Thoracic aorta (tissue), 2 donors: ENCODE measurements at regions not wholly inside any gene's neighbourhood (a gene's known extent, or its start where the extent isn't known, plus 50 kb on each side); places are given as distances from the start of the nearest gene placed in this dataset.
A peak's percentile ranks its signal among the peaks of the same experiment; 100 is the strongest.

Experiments
- ATAC-seq: fragments of 150-250 bp; one replicate; pipeline ENCODE4 v1.8.0; 2017; ENCODE audit warnings: low read depth; ENCODE audit not compliant: insufficient number of reproducible peaks, low FRiP score
- DNase-seq: peaks from one replicate; pipeline ENCODE4 v3.0.0-alpha.2; 2020; ENCODE audit warnings: low spot score
- H3K27ac ChIP-seq, 2 donors: fragments of 200-600 bp; sonication (generic); 1 replicate in 1 of 2; 2 replicates in 1 of 2; pipeline ENCODE4 v1.5.1; 2016; ENCODE audit warnings: mild to moderate bottlenecking in 2 of 2, moderate library complexity in 2 of 2
- H3K27me3 ChIP-seq: fragments of 200-600 bp; sonication (generic); replicated peaks from 2 replicates; pipeline ENCODE4 v1.6.0; 2016; ENCODE audit warnings: mild to moderate bottlenecking; ENCODE audit not compliant: insufficient read depth
- H3K36me3 ChIP-seq: fragments of 200-600 bp; sonication (generic); one replicate; pipeline ENCODE4 v1.5.1; 2016
- H3K4me1 ChIP-seq, 2 donors: fragments of 200-600 bp; sonication (generic); 1 replicate in 1 of 2; 2 replicates in 1 of 2; pipeline versions ENCODE4 v1.5.1 to v1.6.0; 2016; ENCODE audit warnings: low read depth in 2 of 2, mild to moderate bottlenecking in 1 of 2; ENCODE audit not compliant: control insufficient read depth in 1 of 2
- H3K4me3 ChIP-seq: fragments of 200-600 bp; sonication (generic); 2 replicates; pipeline ENCODE4 v1.5.1; 2016; ENCODE audit warnings: mild to moderate bottlenecking
- H3K9me3 ChIP-seq: fragments of 200-600 bp; sonication (generic); 2 replicates; pipeline ENCODE4 v1.5.1; 2016
- TF ChIP-seq, protein P1 (sequence below): fragments of 200-600 bp; sonication (generic); IDR thresholded peaks from one replicate; pipeline ENCODE4 v1.5.1; 2019; ENCODE audit warnings: antibody characterized with exemption

GRCh38 chr3:177618873-177619733 lies 421.8 kb upstream of the TBL1XR1 start:
- Histone ChIP-seq H3K36me3 (no peaks in the 10 kb centered on the region), H3K4me3 (no peak overlapping the region), H3K4me1 (peaks cover 10 to 26% of the 10 kb centered on the region in 2 donors), H3K27me3 (no peaks in the 10 kb centered on the region), H3K27ac (peak overlapping the region; percentile 45 to 70), H3K9me3 (no peaks in the 10 kb centered on the region)
- TF ChIP-seq, protein P1, sequence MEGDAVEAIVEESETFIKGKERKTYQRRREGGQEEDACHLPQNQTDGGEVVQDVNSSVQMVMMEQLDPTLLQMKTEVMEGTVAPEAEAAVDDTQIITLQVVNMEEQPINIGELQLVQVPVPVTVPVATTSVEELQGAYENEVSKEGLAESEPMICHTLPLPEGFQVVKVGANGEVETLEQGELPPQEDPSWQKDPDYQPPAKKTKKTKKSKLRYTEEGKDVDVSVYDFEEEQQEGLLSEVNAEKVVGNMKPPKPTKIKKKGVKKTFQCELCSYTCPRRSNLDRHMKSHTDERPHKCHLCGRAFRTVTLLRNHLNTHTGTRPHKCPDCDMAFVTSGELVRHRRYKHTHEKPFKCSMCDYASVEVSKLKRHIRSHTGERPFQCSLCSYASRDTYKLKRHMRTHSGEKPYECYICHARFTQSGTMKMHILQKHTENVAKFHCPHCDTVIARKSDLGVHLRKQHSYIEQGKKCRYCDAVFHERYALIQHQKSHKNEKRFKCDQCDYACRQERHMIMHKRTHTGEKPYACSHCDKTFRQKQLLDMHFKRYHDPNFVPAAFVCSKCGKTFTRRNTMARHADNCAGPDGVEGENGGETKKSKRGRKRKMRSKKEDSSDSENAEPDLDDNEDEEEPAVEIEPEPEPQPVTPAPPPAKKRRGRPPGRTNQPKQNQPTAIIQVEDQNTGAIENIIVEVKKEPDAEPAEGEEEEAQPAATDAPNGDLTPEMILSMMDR = no peak
- ATAC-seq (no peak), DNase-seq (no peak)

DNA sequence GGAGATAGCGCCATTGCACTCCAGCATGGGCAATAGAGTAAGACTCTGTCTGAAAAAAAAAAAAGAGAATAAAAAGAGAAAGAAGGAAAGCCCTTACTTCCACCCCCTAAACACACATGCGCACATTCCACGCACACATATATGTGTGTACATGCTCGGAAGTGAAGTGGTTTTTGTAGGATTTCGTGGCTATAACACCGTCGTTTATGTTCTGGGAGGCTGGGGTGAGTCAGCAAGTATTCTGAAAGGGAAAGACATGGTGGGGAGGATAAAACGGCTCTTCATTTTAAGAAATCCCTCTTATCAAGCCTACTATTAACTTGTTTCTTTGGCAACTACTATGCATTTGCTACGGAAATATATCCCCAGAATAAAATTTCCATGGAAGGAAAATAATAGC lies 422.8 kb upstream of the TBL1XR1 start:
- DNase-seq = no peak
- Histone ChIP-seq H3K36me3 (no peaks in the 10 kb centered on the region), H3K9me3 (no peaks in the 10 kb centered on the region), H3K27ac (peak overlapping the region; percentile 45 to 70), H3K4me1 (peaks cover 10 to 26% of the 10 kb centered on the region in 2 donors), H3K4me3 (no peak overlapping the region), H3K27me3 (no peaks in the 10 kb centered on the region)
- TF ChIP-seq, protein P1 = no peak
- no peak for ATAC-seq

GRCh38 chr3:177622520-177622919 lies 425.2 kb upstream of the TBL1XR1 start:
- TF ChIP-seq, protein P1 = no peak
- H3K4me3 ChIP-seq = no peak overlapping the region
- H3K27me3 ChIP-seq = no peaks in the 10 kb centered on the region
- ATAC-seq = no peak
- peaks cover 10 to 26% of the 10 kb centered on the region in 2 donors for H3K4me1 ChIP-seq
- H3K9me3 ChIP-seq = no peaks in the 10 kb centered on the region
- H3K36me3 ChIP-seq = no peaks in the 10 kb centered on the region
- DNase-seq = no peak
- no peak overlapping the region for H3K27ac ChIP-seq

DNA sequence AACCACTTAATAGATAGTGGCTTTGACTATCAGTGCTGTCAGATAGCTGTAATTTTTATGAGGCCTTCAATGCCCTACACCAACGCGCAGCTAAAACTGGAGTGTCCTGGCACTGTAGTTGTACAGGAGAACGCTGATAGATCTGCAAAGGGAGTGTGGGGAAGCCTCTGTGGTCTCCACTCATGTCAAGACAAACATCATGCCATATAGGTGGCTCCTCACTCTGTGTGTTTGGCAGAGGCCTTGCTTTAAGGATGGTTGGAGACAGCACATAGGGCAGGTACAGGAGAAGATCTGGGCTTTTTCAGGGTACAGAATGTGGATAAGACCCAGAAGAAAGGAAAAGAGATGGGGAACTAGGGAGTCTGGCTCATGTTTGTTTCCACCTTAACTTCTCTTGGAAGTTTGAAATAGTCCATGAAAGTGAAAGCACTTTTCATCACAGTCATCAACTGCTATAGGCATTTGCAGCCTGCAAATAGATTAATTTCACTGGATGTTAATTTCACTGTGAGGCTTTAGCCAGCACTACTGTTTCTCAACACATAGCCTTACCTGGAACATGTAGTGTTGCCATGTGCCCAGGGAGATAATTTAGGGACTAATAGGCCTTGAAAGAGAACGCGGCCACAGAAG lies 425.8 kb upstream of the TBL1XR1 start:
- Histone ChIP-seq H3K36me3 (no peaks in the 10 kb centered on the region), H3K27ac (no peak overlapping the region), H3K9me3 (no peaks in the 10 kb centered on the region), H3K4me3 (no peak overlapping the region), H3K27me3 (no peaks in the 10 kb centered on the region), H3K4me1 (peaks cover 10 to 26% of the 10 kb centered on the region in 2 donors)
- DNase-seq (no peak), ATAC-seq (no peak)
- TF ChIP-seq, protein P1 = no peak
